CD14-positive monocyte (primary cell): ENCODE measurements at regions not wholly inside any gene's neighbourhood (a gene's known extent, or its start where the extent isn't known, plus 50 kb on each side); places are given as distances from the start of the nearest gene placed in this dataset.

Experiments
- DNase-seq, 3 donors: peaks; one replicate each; pipeline ENCODE4 v3.0.0-alpha.2; 2011 to 2022
- H2AFZ ChIP-seq: 2 replicates; pipeline ENCODE4 v1.6.0; 2012; ENCODE audit warnings: mild to moderate bottlenecking, low read depth, low read length, inconsistent platforms; ENCODE audit not compliant: insufficient read depth, poor library complexity, severe bottlenecking
- H3K27ac ChIP-seq, 2 donors: 1 replicate in 1 of 2; 2 replicates in 1 of 2; pipeline ENCODE4 v1.5.1; 2012 to 2013; ENCODE audit warnings: low read length in 2 of 2, control low read depth in 1 of 2, inconsistent platforms in 1 of 2, low read depth in 1 of 2, mild to moderate bottlenecking in 1 of 2
- H3K27me3 ChIP-seq, 2 donors: one replicate each; pipeline versions ENCODE4 v1.6.0 to v1.6.1; 2011 to 2013; ENCODE audit warnings: low read length in 2 of 2; ENCODE audit not compliant: control insufficient read depth in 2 of 2, insufficient read depth in 2 of 2
- H3K36me3 ChIP-seq, 2 donors: replicated peaks in 1 of 2; 1 replicate in 1 of 2; 2 replicates in 1 of 2; pipeline versions ENCODE4 v1.5.1 to v1.6.1; 2012 to 2013; ENCODE audit warnings: low read length in 2 of 2, control low read depth in 1 of 2, inconsistent platforms in 1 of 2, mild to moderate bottlenecking in 1 of 2; ENCODE audit not compliant: insufficient read depth in 2 of 2, control insufficient read depth in 1 of 2
- H3K4me1 ChIP-seq, 2 donors: 1 replicate in 1 of 2; 2 replicates in 1 of 2; pipeline versions ENCODE4 v1.5.1 to v1.6.1; 2012 to 2013; ENCODE audit warnings: low read length in 2 of 2, control low read depth in 1 of 2, inconsistent platforms in 1 of 2, mild to moderate bottlenecking in 1 of 2, moderate library complexity in 1 of 2; ENCODE audit not compliant: insufficient read depth in 2 of 2, control insufficient read depth in 1 of 2
- H3K4me2 ChIP-seq: replicated peaks from 2 replicates; pipeline ENCODE3; 2012; ENCODE audit warnings: low read length, moderate library complexity, mild to moderate bottlenecking; ENCODE audit not compliant: poor library complexity, severe bottlenecking; ENCODE audit errors: extremely low read depth
- H3K4me3 ChIP-seq, 3 experiments: fragments of 200-600 bp in 1 of 3; sonication (generic) in 1 of 3; replicated peaks in 1 of 3; 1 replicate in 2 of 3; 2 replicates in 1 of 3; pipeline ENCODE4 v1.5.1; 2011 to 2013; ENCODE audit warnings: low read length in 3 of 3, mild to moderate bottlenecking in 3 of 3, control low read depth in 2 of 3, low read depth in 2 of 3, inconsistent platforms in 1 of 3, moderate library complexity in 1 of 3
- H3K79me2 ChIP-seq: 2 replicates; pipeline ENCODE4 v1.6.0; 2012; ENCODE audit warnings: mild to moderate bottlenecking, control low read depth, inconsistent platforms, low read length, moderate library complexity; ENCODE audit not compliant: insufficient read depth
- H3K9ac ChIP-seq: 2 replicates; pipeline ENCODE4 v1.6.0; 2017; ENCODE audit warnings: low read length, mild to moderate bottlenecking; ENCODE audit not compliant: insufficient read depth, poor library complexity, severe bottlenecking
- H3K9me3 ChIP-seq, 2 donors: replicated peaks in 1 of 2; 1 replicate in 1 of 2; 2 replicates in 1 of 2; pipeline versions ENCODE4 v1.5.1 to v1.6.1; 2012 to 2013; ENCODE audit warnings: low read length in 2 of 2, control low read depth in 1 of 2; ENCODE audit not compliant: control insufficient read depth in 1 of 2, insufficient read depth in 1 of 2
- H4K20me1 ChIP-seq: 2 replicates; pipeline ENCODE4 v1.6.0; 2012; ENCODE audit warnings: mild to moderate bottlenecking, low read length, control low read depth, moderate library complexity; ENCODE audit not compliant: insufficient read depth
- H3K27ac Mint-ChIP-seq, 7 donors: one replicate each; pipeline ENCODE4 v1.8.0; 2020; ENCODE audit warnings: mild to moderate bottlenecking in 7 of 7, mixed read lengths in 7 of 7, moderate library complexity in 6 of 7, inconsistent platforms in 2 of 7
- H3K27me3 Mint-ChIP-seq, 3 donors: one replicate each; pipeline ENCODE4 v1.8.0; 2021 to 2022; ENCODE audit warnings: low read depth in 3 of 3, mild to moderate bottlenecking in 3 of 3, mixed read lengths in 3 of 3, moderate library complexity in 3 of 3, inconsistent platforms in 1 of 3
- H3K36me3 Mint-ChIP-seq, 2 donors: one replicate each; pipeline ENCODE4 v1.8.0; 2020; ENCODE audit warnings: mixed read lengths in 2 of 2, inconsistent platforms in 1 of 2, mild to moderate bottlenecking in 1 of 2
- H3K4me1 Mint-ChIP-seq: one replicate; pipeline ENCODE4 v1.8.0; 2020; ENCODE audit warnings: mild to moderate bottlenecking, mixed read lengths
- H3K4me3 Mint-ChIP-seq, 2 donors: one replicate each; pipeline ENCODE4 v1.8.0; 2020; ENCODE audit warnings: mild to moderate bottlenecking in 2 of 2, mixed read lengths in 2 of 2, moderate library complexity in 1 of 2
- H3K9me3 Mint-ChIP-seq, 7 donors: one replicate each; pipeline ENCODE4 v1.8.0; 2020 to 2022; ENCODE audit warnings: mixed read lengths in 7 of 7, mild to moderate bottlenecking in 6 of 7, moderate library complexity in 6 of 7, inconsistent platforms in 2 of 7
- intact Hi-C, 2 donors: fragments of 100-400 bp; cut with micrococcal nuclease; formaldehyde crosslinking; loops; one replicate each; pipeline versions ENCODE4 v1.15.0 to v1.15.1; 2023
- TF ChIP-seq, protein P1 (sequence below): fragments of 200-600 bp; IDR thresholded peaks from one replicate; pipeline ENCODE4 v1.8.0; 2022; ENCODE audit warnings: antibody characterized with exemption, mild to moderate bottlenecking

GRCh38 chr4:44086753-44087152, 361.9 kb downstream of the KCTD8 start:
- Mint-ChIP-seq H3K4me3 (no peak overlapping the region), H3K4me1 (no peaks in the 10 kb centered on the region)
- intact Hi-C loops = no loop called here

DNA sequence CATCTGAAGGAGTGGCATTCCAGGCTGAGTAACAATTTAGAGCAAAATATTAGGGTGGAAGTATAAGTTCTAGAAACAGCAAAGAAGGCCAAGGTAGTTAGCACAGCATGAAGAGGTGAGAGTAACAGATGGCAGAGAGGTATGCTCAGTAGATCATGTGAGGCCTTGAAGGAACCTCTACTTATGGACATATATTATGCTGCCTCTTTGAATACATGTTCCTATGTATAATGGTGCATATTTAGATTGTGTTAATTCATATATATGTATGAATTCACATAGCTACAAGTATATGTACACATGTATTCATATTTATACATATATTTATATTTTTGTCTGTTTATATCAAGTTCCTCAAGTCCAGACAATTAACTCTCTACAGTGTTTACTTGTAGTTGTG, 355.2 kb downstream of the KCTD8 start:
- Mint-ChIP-seq H3K4me1 (no peaks in the 10 kb centered on the region), H3K4me3 (no peak overlapping the region), H3K27me3 (no peaks in the 10 kb centered on the region), H3K9me3 (peaks cover 0 to 6% (median 0%) of the 10 kb centered on the region in 7 donors), H3K27ac (no peak overlapping the region), H3K36me3 (no peaks in the 10 kb centered on the region)
- Histone ChIP-seq H3K4me3 (no peak overlapping the region), H3K27ac (no peak overlapping the region), H3K27me3 (no peaks in the 10 kb centered on the region), H3K4me1 (no peaks in the 10 kb centered on the region), H3K79me2 (no peaks in the 10 kb centered on the region), H3K36me3 (no peaks in the 10 kb centered on the region), H3K9me3 (no peaks in the 10 kb centered on the region), H3K4me2 (no peak overlapping the region), H3K9ac (no peak overlapping the region), H4K20me1 (no peaks in the 10 kb centered on the region), H2AFZ (no peak overlapping the region)
- TF ChIP-seq, protein P1, sequence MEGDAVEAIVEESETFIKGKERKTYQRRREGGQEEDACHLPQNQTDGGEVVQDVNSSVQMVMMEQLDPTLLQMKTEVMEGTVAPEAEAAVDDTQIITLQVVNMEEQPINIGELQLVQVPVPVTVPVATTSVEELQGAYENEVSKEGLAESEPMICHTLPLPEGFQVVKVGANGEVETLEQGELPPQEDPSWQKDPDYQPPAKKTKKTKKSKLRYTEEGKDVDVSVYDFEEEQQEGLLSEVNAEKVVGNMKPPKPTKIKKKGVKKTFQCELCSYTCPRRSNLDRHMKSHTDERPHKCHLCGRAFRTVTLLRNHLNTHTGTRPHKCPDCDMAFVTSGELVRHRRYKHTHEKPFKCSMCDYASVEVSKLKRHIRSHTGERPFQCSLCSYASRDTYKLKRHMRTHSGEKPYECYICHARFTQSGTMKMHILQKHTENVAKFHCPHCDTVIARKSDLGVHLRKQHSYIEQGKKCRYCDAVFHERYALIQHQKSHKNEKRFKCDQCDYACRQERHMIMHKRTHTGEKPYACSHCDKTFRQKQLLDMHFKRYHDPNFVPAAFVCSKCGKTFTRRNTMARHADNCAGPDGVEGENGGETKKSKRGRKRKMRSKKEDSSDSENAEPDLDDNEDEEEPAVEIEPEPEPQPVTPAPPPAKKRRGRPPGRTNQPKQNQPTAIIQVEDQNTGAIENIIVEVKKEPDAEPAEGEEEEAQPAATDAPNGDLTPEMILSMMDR = no peak
- DNase-seq = no peak
- intact Hi-C loops = no loop called here

More at GRCh38 chr4:44086753-44087152, 361.9 kb downstream of the KCTD8 start:
- Mint-ChIP-seq H3K27ac (no peak overlapping the region), H3K36me3 (no peaks in the 10 kb centered on the region), H3K27me3 (no peaks in the 10 kb centered on the region), H3K9me3 (peaks cover 0 to 4% (median 0%) of the 10 kb centered on the region in 7 donors)
- Histone ChIP-seq H3K9me3 (peaks cover 0 to 6% of the 10 kb centered on the region in 2 donors), H3K9ac (no peak overlapping the region), H3K4me3 (no peak overlapping the region), H3K4me2 (no peak overlapping the region), H3K27ac (no peak overlapping the region), H4K20me1 (no peaks in the 10 kb centered on the region), H3K4me1 (no peaks in the 10 kb centered on the region), H3K79me2 (no peaks in the 10 kb centered on the region), H2AFZ (no peak overlapping the region), H3K27me3 (no peaks in the 10 kb centered on the region), H3K36me3 (no peaks in the 10 kb centered on the region)
- DNase-seq = no peak
- TF ChIP-seq, protein P1 = no peak
